DOHH2 (cell line): ENCODE measurements at regions not wholly inside any gene's neighbourhood (a gene's known extent, or its start where the extent isn't known, plus 50 kb on each side); places are given as distances from the start of the nearest gene placed in this dataset.

ENCODE experiments used
- H3F3A ChIP-seq: fragments of 200-600 bp; sonication (generic), shearing (Covaris generic); 2 replicates; pipeline ENCODE4 v1.6.0; 2016; ENCODE audit warnings: antibody characterized with exemption, mild to moderate bottlenecking; ENCODE audit not compliant: control insufficient read depth, insufficient read depth
- H3K27ac ChIP-seq: fragments of 200-600 bp; sonication (generic); 2 replicates; pipeline ENCODE4 v1.5.1; 2014; ENCODE audit warnings: low read depth, mild to moderate bottlenecking, low read length, moderate library complexity
- H3K27me3 ChIP-seq: fragments of 200-600 bp; sonication (generic); 2 replicates; pipeline ENCODE4 v1.6.1; 2014; ENCODE audit warnings: mild to moderate bottlenecking, low read length, mixed read lengths; ENCODE audit not compliant: control insufficient read depth
- H3K36me3 ChIP-seq: fragments of 200-600 bp; sonication (generic); 2 replicates; pipeline ENCODE4 v1.6.1; 2014; ENCODE audit warnings: mild to moderate bottlenecking, low read length, moderate library complexity, mixed read lengths; ENCODE audit not compliant: control insufficient read depth
- H3K4me1 ChIP-seq: fragments of 200-600 bp; sonication (generic); 2 replicates; pipeline ENCODE4 v1.6.1; 2014; ENCODE audit warnings: mild to moderate bottlenecking, low read length, mixed read lengths; ENCODE audit not compliant: control insufficient read depth
- H3K4me2 ChIP-seq: fragments of 200-600 bp; sonication (generic); 2 replicates; pipeline ENCODE4 v1.6.0; 2014; ENCODE audit warnings: mild to moderate bottlenecking, low read length, moderate library complexity
- H3K4me3 ChIP-seq: fragments of 200-600 bp; sonication (generic); 2 replicates; pipeline ENCODE4 v1.5.1; 2014; ENCODE audit warnings: mild to moderate bottlenecking, low read length, mixed read lengths
- H3K79me2 ChIP-seq: fragments of 200-600 bp; sonication (generic); 2 replicates; pipeline ENCODE4 v1.6.1; 2014; ENCODE audit warnings: mild to moderate bottlenecking, low read length, mixed read lengths; ENCODE audit not compliant: control insufficient read depth
- H3K9me2 ChIP-seq: fragments of 200-600 bp; sonication (generic); replicated peaks from 2 replicates; pipeline ENCODE4 v1.6.1; 2014; ENCODE audit warnings: mild to moderate bottlenecking, low read length, mixed read lengths; ENCODE audit not compliant: control insufficient read depth
- H3K9me3 ChIP-seq: fragments of 200-600 bp; sonication (generic); 2 replicates; pipeline ENCODE4 v1.6.1; 2014; ENCODE audit warnings: antibody characterized with exemption, low read length, mixed read lengths; ENCODE audit not compliant: control insufficient read depth, insufficient read depth
- H4K20me1 ChIP-seq: fragments of 200-600 bp; sonication (generic); 2 replicates; pipeline ENCODE4 v1.6.0; 2014; ENCODE audit warnings: low read depth, mild to moderate bottlenecking, antibody characterized with exemption, low read length, moderate library complexity; ENCODE audit not compliant: control insufficient read depth, insufficient read depth
- EZH2phosphoT487 ChIP-seq: fragments of 200-600 bp; sonication (generic); IDR thresholded peaks from 2 replicates; pipeline ENCODE4 v1.6.1; 2017; ENCODE audit warnings: borderline replicate concordance, mild to moderate bottlenecking, antibody characterized with exemption, low read length, moderate library complexity, mixed read lengths
- TF ChIP-seq, protein P1 (sequence below): fragments of 200-600 bp; sonication (generic); IDR thresholded peaks from one replicate; pipeline ENCODE4 v1.5.1; 2014; ENCODE audit warnings: antibody characterized with exemption, mild to moderate bottlenecking, low read depth, low read length; ENCODE audit not compliant: poor library complexity, severe bottlenecking

- Histone ChIP-seq H3K4me3 (no peak overlapping the region), H3F3A (no peaks in the 10 kb centered on the region), H4K20me1 (no peaks in the 10 kb centered on the region), H3K79me2 (no peaks in the 10 kb centered on the region), H3K27ac (no peak overlapping the region), H3K9me3 (no peaks in the 10 kb centered on the region), H3K4me1 (no peaks in the 10 kb centered on the region), H3K27me3 (no peaks in the 10 kb centered on the region), H3K9me2 (no peaks in the 10 kb centered on the region), H3K4me2 (no peak overlapping the region), H3K36me3 (no peaks in the 10 kb centered on the region)
- no peak for TF ChIP-seq EZH2phosphoT487
- TF ChIP-seq, protein P1, sequence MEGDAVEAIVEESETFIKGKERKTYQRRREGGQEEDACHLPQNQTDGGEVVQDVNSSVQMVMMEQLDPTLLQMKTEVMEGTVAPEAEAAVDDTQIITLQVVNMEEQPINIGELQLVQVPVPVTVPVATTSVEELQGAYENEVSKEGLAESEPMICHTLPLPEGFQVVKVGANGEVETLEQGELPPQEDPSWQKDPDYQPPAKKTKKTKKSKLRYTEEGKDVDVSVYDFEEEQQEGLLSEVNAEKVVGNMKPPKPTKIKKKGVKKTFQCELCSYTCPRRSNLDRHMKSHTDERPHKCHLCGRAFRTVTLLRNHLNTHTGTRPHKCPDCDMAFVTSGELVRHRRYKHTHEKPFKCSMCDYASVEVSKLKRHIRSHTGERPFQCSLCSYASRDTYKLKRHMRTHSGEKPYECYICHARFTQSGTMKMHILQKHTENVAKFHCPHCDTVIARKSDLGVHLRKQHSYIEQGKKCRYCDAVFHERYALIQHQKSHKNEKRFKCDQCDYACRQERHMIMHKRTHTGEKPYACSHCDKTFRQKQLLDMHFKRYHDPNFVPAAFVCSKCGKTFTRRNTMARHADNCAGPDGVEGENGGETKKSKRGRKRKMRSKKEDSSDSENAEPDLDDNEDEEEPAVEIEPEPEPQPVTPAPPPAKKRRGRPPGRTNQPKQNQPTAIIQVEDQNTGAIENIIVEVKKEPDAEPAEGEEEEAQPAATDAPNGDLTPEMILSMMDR: no peak
These were observed 529.4 kb downstream of the HTR7 start for GRCh38 chr10:90328459-90328858.

DNA sequence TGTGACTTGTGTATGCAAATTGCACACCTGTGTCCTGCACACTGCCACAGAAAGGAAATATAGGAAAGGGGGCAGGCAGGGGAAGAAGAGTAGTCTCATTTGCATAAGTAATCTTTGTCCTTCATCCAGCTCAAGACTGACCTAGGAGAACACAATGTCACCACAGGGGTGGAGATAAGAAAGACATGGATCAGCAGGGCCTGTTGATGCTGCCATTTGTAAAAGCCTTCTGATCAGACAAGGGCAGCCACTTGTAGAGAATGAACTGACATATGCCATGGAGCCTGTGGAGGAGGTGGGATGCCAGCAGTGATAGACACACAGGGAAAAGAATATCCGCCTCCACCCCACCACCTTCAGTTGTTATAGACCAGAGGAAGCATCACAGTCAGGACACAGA is 528.9 kb downstream of the HTR7 start:
- no peaks in the 10 kb centered on the region for H3K9me3 ChIP-seq
- no peaks in the 10 kb centered on the region for H3K9me2 ChIP-seq
- H3K4me2 ChIP-seq: no peak overlapping the region
- no peaks in the 10 kb centered on the region for H3K79me2 ChIP-seq
- no peak for TF ChIP-seq EZH2phosphoT487
- no peaks in the 10 kb centered on the region for H3K27me3 ChIP-seq
- no peak overlapping the region for H3K27ac ChIP-seq
- no peaks in the 10 kb centered on the region for H3K4me1 ChIP-seq
- H3K36me3 ChIP-seq: no peaks in the 10 kb centered on the region
- H4K20me1 ChIP-seq: no peaks in the 10 kb centered on the region
- no peaks in the 10 kb centered on the region for H3F3A ChIP-seq
- H3K4me3 ChIP-seq: no peak overlapping the region

DNA sequence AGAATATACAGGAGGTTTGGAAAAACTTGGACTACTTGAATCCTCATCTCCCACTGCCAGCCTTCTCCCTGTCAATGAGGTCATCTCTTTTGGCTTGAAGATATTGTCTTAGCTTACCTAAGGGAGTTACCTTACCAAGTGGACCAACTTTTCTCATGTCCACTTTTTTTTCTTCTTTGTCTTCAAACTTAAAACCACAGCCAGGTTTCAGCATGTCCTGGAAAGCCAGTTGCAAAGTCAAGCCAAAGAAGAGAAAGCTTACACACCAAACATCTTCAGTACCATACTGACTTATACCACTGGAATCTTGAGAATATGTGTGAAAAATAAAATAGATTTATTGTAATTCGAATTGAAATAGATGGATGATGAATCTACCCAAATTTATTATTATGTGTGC is 520.5 kb downstream of the HTR7 start:
- no peaks in the 10 kb centered on the region for H4K20me1 ChIP-seq
- no peaks in the 10 kb centered on the region for H3K9me2 ChIP-seq
- H3K4me1 ChIP-seq: no peaks in the 10 kb centered on the region
- H3K4me2 ChIP-seq: no peak overlapping the region
- H3K27ac ChIP-seq: no peak overlapping the region
- no peaks in the 10 kb centered on the region for H3K9me3 ChIP-seq
- no peak for TF ChIP-seq EZH2phosphoT487
- TF ChIP-seq, protein P1: no peak
- H3K79me2 ChIP-seq: no peaks in the 10 kb centered on the region
- no peaks in the 10 kb centered on the region for H3F3A ChIP-seq
- H3K27me3 ChIP-seq: no peaks in the 10 kb centered on the region
- H3K4me3 ChIP-seq: no peak overlapping the region
- no peaks in the 10 kb centered on the region for H3K36me3 ChIP-seq

DNA sequence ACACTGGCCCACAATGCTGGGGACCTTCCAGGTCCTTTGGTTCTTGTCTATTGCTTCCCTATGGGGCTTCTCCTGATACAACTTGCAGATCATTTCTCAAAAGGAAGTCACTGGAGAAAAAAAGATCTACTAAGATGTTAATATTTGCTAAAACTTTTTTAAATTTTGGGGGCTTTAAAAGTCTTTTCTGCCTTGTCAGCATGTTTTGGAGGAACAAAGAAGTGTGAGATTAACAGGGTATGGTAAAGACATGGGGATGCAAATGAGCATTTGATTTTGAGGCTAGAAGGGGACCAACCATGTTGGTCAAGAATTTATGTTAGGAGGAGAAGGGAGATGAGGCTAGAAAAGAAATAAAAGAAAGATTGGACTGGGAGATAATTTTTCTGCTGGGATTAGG is 515.4 kb downstream of the HTR7 start:
- Histone ChIP-seq H3K27ac (no peak overlapping the region), H3K9me2 (no peaks in the 10 kb centered on the region), H3K4me2 (no peak overlapping the region), H3K4me1 (no peaks in the 10 kb centered on the region), H3K79me2 (no peaks in the 10 kb centered on the region), H3K27me3 (no peaks in the 10 kb centered on the region), H3K36me3 (no peaks in the 10 kb centered on the region), H3K9me3 (no peaks in the 10 kb centered on the region), H3K4me3 (no peak overlapping the region), H3F3A (no peaks in the 10 kb centered on the region), H4K20me1 (no peaks in the 10 kb centered on the region)
- no peak for TF ChIP-seq EZH2phosphoT487
- TF ChIP-seq, protein P1: no peak
